ENCODE measurements at regions not wholly inside any gene's neighbourhood (a gene's known extent, or its start where the extent isn't known, plus 50 kb on each side); places are given as distances from the start of the nearest gene placed in this dataset.

DNA sequence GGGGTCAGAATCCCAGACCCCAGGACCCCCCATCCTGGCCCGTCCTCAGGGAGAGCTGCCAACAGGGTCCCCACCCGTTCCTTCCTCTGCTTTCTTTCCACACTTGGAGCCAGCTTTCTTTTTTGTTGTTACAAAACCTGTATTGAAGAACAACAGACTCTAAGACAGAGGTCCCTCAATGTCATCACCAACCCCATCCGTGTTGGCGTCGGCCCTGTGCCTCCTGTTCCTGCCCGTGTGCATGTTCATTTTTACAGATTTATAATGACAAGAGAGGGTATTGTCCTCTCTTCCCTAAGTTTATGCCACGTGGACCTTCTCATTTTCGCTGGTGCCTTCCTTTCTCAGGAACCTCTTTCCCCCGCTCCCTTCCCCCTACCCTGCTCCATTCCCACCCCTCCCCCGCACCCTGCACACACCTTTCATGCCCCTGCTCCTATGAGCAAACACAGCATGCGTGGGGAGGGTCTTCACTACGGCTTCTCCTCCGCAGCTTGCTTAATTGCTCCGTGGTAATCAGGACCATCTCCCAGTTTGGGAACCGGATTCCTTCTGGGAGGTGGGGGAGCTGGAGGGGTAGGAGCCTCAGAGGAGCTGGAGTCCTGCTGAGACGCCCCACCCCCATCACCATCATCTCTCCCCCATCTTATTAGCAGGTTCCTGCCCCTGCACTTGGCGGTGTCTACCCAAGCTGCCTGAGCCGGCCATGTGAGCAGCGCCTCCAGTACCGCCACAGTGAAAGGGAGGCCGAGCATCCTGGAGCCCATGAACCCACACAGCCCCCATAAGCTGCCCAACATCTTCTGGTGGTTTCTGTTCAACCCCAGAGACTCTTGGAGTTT lies 88.0 kb upstream of the INSIG1 start:
- DNase-seq (ENCODE audit: low read depth), result no peak
- H3K4me3 ChIP-seq (ENCODE audit: control insufficient read depth, low read depth, low read length), result no peak overlapping the region

GRCh38 chr7:155210356-155210755 lies 87.3 kb upstream of the INSIG1 start:
- no peak overlapping the region for H3K4me3 ChIP-seq (ENCODE audit: control insufficient read depth, low read depth, low read length)
- DNase-seq (ENCODE audit: low read depth), result no peak
- no peak for TF ChIP-seq CTCF (IDR thresholded peaks at IDR 0.05; ENCODE audit: control insufficient read depth, insufficient read depth, low read depth, low read length, missing control alignments)

More for the DNA sequence above, 88.0 kb upstream of the INSIG1 start:
- no peak for TF ChIP-seq CTCF (IDR thresholded peaks at IDR 0.05; ENCODE audit: control insufficient read depth, insufficient read depth, low read depth, low read length, missing control alignments)

GRCh38 chr7:155211173-155211572 lies 86.5 kb upstream of the INSIG1 start:
- no peak for TF ChIP-seq CTCF (IDR thresholded peaks at IDR 0.05; ENCODE audit: control insufficient read depth, insufficient read depth, low read depth, low read length, missing control alignments)
- no peak for DNase-seq (ENCODE audit: low read depth)
- no peak overlapping the region for H3K4me3 ChIP-seq (ENCODE audit: control insufficient read depth, low read depth, low read length)

- no peak for DNase-seq (ENCODE audit: low read depth)
- no peak overlapping the region for H3K4me3 ChIP-seq (ENCODE audit: control insufficient read depth, low read depth, low read length)
These were observed 85.9 kb upstream of the INSIG1 start for GRCh38 chr7:155211761-155212160.

DNA sequence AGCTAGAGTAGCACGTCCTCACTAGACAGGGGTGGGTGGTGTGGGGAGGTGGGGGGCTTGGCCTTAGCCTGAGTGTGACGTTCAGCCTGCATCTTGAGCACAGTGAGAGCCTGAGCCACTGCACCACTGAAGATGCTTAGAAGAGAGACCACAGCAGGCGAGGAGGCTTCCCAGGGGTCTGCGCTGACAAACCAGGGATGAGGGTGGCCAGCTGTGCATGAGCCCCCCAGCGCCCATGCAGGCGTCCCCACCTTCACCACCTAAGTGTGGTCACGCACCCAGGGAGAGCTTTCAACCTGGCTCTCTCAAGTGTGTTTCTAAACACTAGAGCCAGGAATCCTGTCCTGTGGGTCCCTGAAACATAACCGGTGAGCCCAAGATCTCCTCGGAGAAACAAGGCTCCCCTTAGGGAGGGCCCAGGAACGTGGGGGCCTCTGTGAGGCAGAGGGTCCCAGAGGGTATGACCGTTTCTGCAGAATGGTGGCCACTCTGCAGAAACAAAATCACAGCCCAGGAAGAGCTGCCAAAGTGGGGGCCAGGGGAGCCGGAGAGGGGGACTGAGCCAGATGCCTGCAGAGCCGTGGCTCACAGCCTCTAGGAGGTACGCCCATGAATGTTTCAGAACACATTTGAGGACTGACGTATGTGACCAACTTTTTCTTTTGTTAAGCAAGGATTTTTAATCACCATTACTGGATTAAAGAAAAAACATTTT lies 85.2 kb upstream of the INSIG1 start:
- TF ChIP-seq CTCF (IDR thresholded peaks at IDR 0.05; ENCODE audit: control insufficient read depth, insufficient read depth, low read depth, low read length, missing control alignments), result no peak
- DNase-seq (ENCODE audit: low read depth), result no peak
- no peak overlapping the region for H3K4me3 ChIP-seq (ENCODE audit: control insufficient read depth, low read depth, low read length)

More at GRCh38 chr7:155211761-155212160, 85.9 kb upstream of the INSIG1 start:
- TF ChIP-seq CTCF (IDR thresholded peaks at IDR 0.05; ENCODE audit: control insufficient read depth, insufficient read depth, low read depth, low read length, missing control alignments), result no peak

- TF ChIP-seq CTCF (IDR thresholded peaks at IDR 0.05; ENCODE audit: control insufficient read depth, insufficient read depth, low read depth, low read length, missing control alignments), result no peak
- no peak overlapping the region for H3K4me3 ChIP-seq (ENCODE audit: control insufficient read depth, low read depth, low read length)
- DNase-seq (ENCODE audit: low read depth), result no peak
These were observed 84.3 kb upstream of the INSIG1 start for GRCh38 chr7:155213385-155213784.

All from AG09309 (cell line).